GM21528 (cell line): ENCODE measurements at regions not wholly inside any gene's neighbourhood (a gene's known extent, or its start where the extent isn't known, plus 50 kb on each side); places are given as distances from the start of the nearest gene placed in this dataset.

Experiments
- ATAC-seq: cut with Tn5 transposase; IDR thresholded peaks from one replicate; pipeline ENCODE4 v1.9.1; 2021; ENCODE audit warnings: mild to moderate bottlenecking, moderate library complexity; ENCODE audit not compliant: unreplicated experiment, low FRiP score

GRCh38 chr4:17081179-17081578 lies 182.7 kb upstream of the LDB2 start:
- no peak for ATAC-seq

DNA sequence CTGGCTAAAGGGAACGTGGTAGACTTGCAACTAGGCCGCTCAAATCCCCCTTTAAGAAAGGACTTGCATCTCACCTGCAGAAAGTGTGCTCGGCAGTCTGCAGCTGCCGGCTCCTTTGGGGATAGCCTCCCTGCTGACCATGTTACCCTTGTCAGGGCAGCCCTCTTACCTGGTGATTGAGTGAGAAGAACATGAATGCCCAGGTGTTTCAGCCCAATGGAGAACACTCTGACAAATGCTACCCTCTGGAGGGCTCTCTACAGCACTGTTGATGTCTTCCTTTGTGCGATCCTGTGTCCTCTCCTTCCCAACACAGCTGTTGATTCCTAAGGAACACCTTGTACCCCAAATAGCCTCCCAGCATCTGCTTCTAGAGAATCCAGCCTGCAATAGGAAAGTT lies 178.7 kb upstream of the LDB2 start:
- no peak for ATAC-seq

DNA sequence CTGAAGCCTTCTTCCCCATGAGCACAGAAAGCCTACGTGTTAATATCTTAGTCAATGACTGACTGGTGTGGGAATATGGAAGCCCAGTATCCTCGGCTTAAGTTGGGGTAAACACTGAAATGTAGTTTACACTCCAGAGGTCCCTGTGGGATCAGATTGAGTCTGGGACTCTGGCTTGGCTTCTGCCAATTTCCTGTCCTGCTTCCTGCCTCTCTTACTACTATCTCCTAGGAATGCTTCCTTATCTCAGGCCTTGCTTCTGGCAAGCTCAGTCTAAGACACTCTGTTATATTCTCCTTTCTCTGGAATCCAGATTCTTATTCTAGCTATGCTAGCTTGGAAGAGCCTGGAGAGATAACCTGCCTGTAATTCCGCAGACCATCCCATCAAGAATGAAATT lies 174.0 kb upstream of the LDB2 start:
- ATAC-seq, result no peak

GRCh38 chr4:17068891-17069290 lies 170.4 kb upstream of the LDB2 start:
- ATAC-seq, result no peak

DNA sequence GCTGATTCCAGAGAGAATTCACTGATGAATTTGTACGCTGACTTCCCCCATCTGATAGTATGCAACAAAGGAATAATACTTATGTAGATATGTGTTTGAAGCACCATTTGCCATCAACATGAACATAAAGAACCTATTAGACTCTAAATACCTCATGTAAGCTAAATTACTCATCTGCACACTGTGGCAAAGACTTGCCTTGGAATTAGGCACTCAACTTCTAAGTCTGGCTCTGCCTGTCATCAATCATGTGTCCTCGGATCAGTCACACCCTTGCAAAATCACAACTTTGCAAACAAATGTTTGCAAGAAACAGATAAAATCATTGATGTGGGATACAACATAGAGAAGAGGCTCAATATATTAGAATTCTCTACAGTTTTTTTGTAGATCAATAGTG lies 169.9 kb upstream of the LDB2 start:
- no peak for ATAC-seq

- no peak for ATAC-seq
These were observed 168.5 kb upstream of the LDB2 start for GRCh38 chr4:17066972-17067371.

- no peak for ATAC-seq
These were observed 167.8 kb upstream of the LDB2 start for GRCh38 chr4:17066236-17066635.

DNA sequence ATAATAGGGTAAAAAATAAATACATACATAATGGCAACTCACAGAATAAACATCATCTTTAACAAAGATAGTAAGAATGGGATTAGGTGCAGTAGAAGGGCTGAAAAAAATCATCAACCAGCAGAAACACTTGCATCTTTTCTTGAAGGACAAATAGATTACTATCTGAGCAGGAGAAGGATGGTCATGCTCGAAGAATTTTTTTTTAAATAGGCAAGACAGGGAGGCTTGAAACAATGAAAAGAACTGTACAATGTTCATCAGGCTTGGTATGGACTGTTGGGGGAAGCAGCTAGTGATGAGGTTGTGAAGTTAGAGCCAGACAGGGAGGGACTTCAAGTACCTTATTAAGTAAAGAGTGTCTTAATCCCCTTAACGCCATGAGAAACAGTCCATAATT lies 167.4 kb upstream of the LDB2 start:
- no peak for ATAC-seq

- ATAC-seq, result no peak
These were observed 166.5 kb upstream of the LDB2 start for GRCh38 chr4:17064959-17065358.

DNA sequence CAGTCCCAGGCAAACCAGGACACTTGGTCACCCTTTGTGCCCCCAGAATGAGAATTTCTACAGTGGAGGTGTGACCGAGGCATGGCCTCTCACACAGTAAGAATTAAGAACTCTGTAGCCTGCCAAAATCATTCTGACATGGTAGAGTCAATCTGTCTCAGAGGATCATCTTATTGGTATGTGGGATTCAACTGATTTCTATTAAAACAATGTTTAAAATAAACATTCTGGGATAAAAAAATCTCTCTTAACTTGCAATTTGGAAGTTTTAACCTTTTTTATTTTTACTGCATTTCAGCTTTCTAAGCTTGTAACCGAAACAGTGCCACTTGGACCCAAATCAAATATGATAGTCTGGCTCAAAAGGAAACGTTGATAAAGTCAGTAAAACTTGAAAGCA lies 165.4 kb upstream of the LDB2 start:
- ATAC-seq, result no peak

DNA sequence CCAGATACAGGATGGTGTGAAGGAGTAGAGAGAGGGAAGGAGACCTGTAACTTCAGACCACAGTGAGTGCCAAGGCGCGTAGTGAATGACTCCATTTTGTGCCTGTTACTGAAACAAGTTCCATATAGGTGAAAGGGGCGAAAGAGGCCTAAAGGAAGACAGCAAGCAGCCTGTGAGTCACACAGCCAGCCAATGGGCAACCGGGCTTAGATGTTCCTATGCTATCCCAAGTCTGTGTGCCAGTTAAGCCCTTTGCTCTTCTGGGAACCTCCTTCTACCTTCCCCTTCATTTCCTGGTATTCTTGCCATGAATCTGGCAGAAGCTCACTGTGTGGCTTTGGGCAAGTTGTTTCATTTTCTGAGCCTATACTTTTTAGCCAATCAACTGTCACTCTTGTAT lies 161.8 kb upstream of the LDB2 start:
- no peak for ATAC-seq

- ATAC-seq, result no peak
These were observed 160.7 kb upstream of the LDB2 start for GRCh38 chr4:17058916-17059741.

DNA sequence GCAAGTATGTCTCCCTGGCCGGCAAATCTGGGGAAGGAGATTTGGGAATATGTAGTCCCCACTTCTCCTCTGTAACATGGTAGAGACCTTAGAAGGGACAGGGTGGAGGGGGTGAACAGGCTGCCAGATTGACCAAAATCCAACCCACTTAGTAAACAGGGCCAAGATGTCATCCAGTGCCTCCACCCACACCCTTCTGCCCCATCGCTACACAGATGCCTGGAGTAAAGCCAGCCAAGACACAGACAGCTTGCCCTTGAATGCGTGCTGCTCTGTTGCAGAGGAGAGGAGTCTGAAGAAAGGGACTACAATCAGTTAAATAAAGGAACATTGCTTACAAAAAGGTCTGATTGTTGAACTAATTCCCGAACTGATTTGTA lies 160.1 kb upstream of the LDB2 start:
- ATAC-seq, result no peak

DNA sequence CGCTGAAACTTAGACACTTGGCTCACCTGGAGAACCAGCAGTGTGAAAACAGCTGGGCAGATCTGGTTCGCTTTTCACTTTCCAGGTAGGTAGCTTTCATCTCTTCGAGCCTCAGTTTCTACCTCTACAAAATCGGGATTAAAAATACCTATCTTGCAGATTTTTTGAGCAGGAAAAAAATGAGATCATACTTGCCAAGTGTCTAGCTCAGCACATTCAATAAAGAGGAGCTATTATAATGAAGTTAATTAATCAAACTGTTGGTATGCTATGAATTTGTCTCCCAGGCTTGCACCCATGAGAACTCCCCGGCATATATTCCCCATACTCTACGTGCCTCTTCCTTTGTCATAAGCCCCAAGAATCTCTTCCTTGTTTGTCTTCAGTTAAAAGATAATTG lies 158.6 kb upstream of the LDB2 start:
- no peak for ATAC-seq

- no peak for ATAC-seq
These were observed 157.3 kb upstream of the LDB2 start for GRCh38 chr4:17055788-17056187.

DNA sequence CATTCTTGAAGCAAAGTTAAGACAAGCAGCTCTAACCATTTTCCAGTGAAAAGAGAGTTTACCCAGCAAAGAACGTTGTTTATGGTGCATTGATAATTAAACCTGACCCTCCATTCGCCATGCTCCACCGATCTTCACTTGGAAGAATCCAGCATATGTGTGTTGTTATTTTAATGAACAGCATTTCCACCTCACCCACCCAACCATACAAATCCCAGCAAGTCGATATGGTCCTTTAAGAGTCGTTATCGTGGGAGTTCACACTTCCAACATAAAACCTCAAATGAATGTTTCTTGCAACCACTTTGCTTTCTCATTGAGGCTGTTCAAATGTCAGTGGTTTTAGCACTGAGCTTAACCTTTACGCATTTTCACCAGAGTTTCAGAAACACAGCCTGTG lies 147.4 kb upstream of the LDB2 start:
- ATAC-seq, result no peak

GRCh38 chr4:17038510-17039176 lies 140.2 kb upstream of the LDB2 start:
- ATAC-seq, result no peak

GRCh38 chr4:17033768-17034181 lies 135.3 kb upstream of the LDB2 start:
- ATAC-seq, result no peak

DNA sequence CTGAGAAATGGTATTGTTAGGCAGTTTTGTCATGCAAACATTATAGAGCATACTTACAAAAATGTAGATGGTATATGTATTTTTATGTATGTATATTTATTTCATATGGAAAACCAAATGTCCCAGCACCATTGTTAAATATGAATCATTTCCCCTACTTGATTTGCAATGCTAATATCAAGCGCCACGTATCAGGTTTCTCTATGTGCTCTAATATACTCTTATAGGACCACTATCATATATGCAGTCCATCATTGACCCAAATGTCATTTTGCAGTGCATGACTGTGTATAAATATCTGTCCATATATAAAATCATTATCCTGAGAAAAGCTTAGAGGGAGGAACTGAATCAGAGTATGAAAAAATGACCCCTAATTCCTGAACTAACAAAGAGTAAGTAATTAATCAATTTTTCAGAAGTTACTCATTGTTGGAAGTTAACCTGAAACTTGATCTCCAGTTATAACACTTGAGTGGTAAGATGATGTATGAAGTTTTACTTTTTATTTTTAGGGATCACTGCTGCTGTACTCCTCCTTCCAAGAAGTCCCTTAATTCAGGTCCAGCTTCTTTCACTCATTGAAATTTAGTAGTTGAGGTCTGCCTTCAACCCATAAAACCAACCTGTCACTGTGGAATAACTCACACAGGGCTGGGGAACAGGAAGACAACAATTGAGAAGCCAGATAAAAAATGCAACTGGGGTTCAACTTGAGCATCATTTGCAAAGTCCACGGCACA lies 134.8 kb upstream of the LDB2 start:
- no peak for ATAC-seq

GRCh38 chr4:17030543-17030942 lies 132.1 kb upstream of the LDB2 start:
- ATAC-seq, result no peak

GRCh38 chr4:17029964-17030363 lies 131.5 kb upstream of the LDB2 start:
- no peak for ATAC-seq

GRCh38 chr4:17029432-17029831 lies 131.0 kb upstream of the LDB2 start:
- no peak for ATAC-seq
